ENCODE measurements at regions not wholly inside any gene's neighbourhood (a gene's known extent, or its start where the extent isn't known, plus 50 kb on each side); places are given as distances from the start of the nearest gene placed in this dataset.

GRCh38 chr13:47813718-47814117 lies 187.4 kb downstream of the SUCLA2 start (continued):
- TF ChIP-seq HIC1 (tag by site-specific recombination; IDR thresholded peaks at IDR 0.05) (no peak), ZNF654 (tag by site-specific recombination; IDR thresholded peaks at IDR 0.05; ENCODE audit: low read depth) (no peak)

GRCh38 chr13:47809411-47809810 lies 191.7 kb downstream of the SUCLA2 start:
- H3K4me1 ChIP-seq (ENCODE audit: control insufficient read depth, insufficient read depth, low read length): no peaks in the 10 kb centered on the region
- H3K4me3 ChIP-seq (ENCODE audit: low read depth, low read length): no peak overlapping the region
- H3K36me3 ChIP-seq (ENCODE audit: control insufficient read depth in 2 of 2, insufficient read depth in 1 of 2, low read length in 2 of 2): no peaks in the 10 kb centered on the region
- no peaks in the 10 kb centered on the region for H3K9me3 ChIP-seq (ENCODE audit: control insufficient read depth, insufficient read depth, low read depth, low read length)
- H3K27ac ChIP-seq (ENCODE audit: extremely low read depth, low read depth, low read length): no peak overlapping the region
- ChIA-PET CTCF (no interaction called here), POLR2A (no interaction called here)
- TF ChIP-seq ZNF426 (tag by site-specific recombination; IDR thresholded peaks at IDR 0.05) (no peak), ZNF645 (tag by site-specific recombination; IDR thresholded peaks at IDR 0.05) (no peak), ZNF639 (tag by site-specific recombination; IDR thresholded peaks at IDR 0.05) (no peak), ZNF140 (tag by site-specific recombination; IDR thresholded peaks at IDR 0.05) (no peak), ZNF585B (tag by site-specific recombination; IDR thresholded peaks at IDR 0.05) (no peak)

GRCh38 chr13:47803131-47803530 lies 197.9 kb downstream of the SUCLA2 start:
- ChIA-PET POLR2A (no interaction called here), CTCF (interaction anchor here (0.7 to 1.0 kb wide), 2 partner anchors 9 to 909 kb away, joined by 3 to 5 read pairs; no protein-coding TSS in a partner anchor)
- no peak for TF ChIP-seq HOXA7 (CRISPR knock-in tag; IDR thresholded peaks at IDR 0.05; ENCODE audit: borderline replicate concordance)
- no peak for TF ChIP-seq ZNF341 (tag by site-specific recombination; IDR thresholded peaks at IDR 0.05; ENCODE audit: low read depth)
- TF ChIP-seq ZNF544 (tag by site-specific recombination; IDR thresholded peaks at IDR 0.05): no peak
- no peak for TF ChIP-seq KLF17 (tag by site-specific recombination; IDR thresholded peaks at IDR 0.05)
- no peak for TF ChIP-seq YY1 (tag by site-specific recombination; IDR thresholded peaks at IDR 0.05)
- H3K36me3 ChIP-seq (ENCODE audit: control insufficient read depth in 2 of 2, insufficient read depth in 1 of 2, low read length in 2 of 2): no peaks in the 10 kb centered on the region
- no peaks in the 10 kb centered on the region for H3K9me3 ChIP-seq (ENCODE audit: control insufficient read depth, insufficient read depth, low read depth, low read length)
- H3K4me3 ChIP-seq (ENCODE audit: low read depth, low read length): no peak overlapping the region
- H3K27ac ChIP-seq (ENCODE audit: extremely low read depth, low read depth, low read length): no peak overlapping the region
- H3K4me1 ChIP-seq (ENCODE audit: control insufficient read depth, insufficient read depth, low read length): no peaks in the 10 kb centered on the region

- Histone ChIP-seq H3K9me3 (ENCODE audit: control insufficient read depth, insufficient read depth, low read depth, low read length) (no peaks in the 10 kb centered on the region), H3K36me3 (ENCODE audit: control insufficient read depth in 2 of 2, insufficient read depth in 1 of 2, low read length in 2 of 2) (no peaks in the 10 kb centered on the region), H3K27ac (ENCODE audit: extremely low read depth, low read depth, low read length) (no peak overlapping the region), H3K4me1 (ENCODE audit: control insufficient read depth, insufficient read depth, low read length) (no peaks in the 10 kb centered on the region), H3K4me3 (ENCODE audit: low read depth, low read length) (no peak overlapping the region)
- POLR2A ChIA-PET: no interaction called here
- CTCF ChIA-PET: no interaction called here
- TF ChIP-seq ZNF391 (tag by site-specific recombination; IDR thresholded peaks at IDR 0.05; ENCODE audit: borderline replicate concordance, low read depth) (no peak), ZNF555 (tag by site-specific recombination; conservative IDR thresholded peaks at IDR 0.05) (no peak), ZNF433 (tag by site-specific recombination; IDR thresholded peaks at IDR 0.05; ENCODE audit: low read depth) (no peak), ZNF624 (tag by site-specific recombination; IDR thresholded peaks at IDR 0.05) (no peak), SETDB1 (IDR thresholded peaks at IDR 0.05; ENCODE audit: insufficient read length, low read length) (no peak)
Observed at GRCh38 chr13:47801555-47801954, 199.5 kb downstream of the SUCLA2 start.
